HUES64 (cell line): ENCODE measurements at regions not wholly inside any gene's neighbourhood (a gene's known extent, or its start where the extent isn't known, plus 50 kb on each side); places are given as distances from the start of the nearest gene placed in this dataset.

Experiments
- H3K27ac ChIP-seq: 2 replicates; pipeline ENCODE4 v1.7.0; 2013; ENCODE audit warnings: low read depth, low read length, inconsistent platforms
- H3K27me3 ChIP-seq: 2 replicates; pipeline ENCODE4 v1.6.1; 2013; ENCODE audit warnings: mild to moderate bottlenecking, low read length; ENCODE audit not compliant: insufficient read depth
- H3K36me3 ChIP-seq: 2 replicates; pipeline ENCODE4 v1.6.1; 2013; ENCODE audit warnings: mild to moderate bottlenecking, low read length; ENCODE audit not compliant: insufficient read depth
- H3K4me1 ChIP-seq: 2 replicates; pipeline ENCODE4 v1.6.1; 2013; ENCODE audit warnings: mild to moderate bottlenecking, low read length, moderate library complexity; ENCODE audit not compliant: insufficient read depth
- H3K4me3 ChIP-seq: 2 replicates; pipeline ENCODE4 v1.5.1; 2013; ENCODE audit warnings: mild to moderate bottlenecking, low read length, moderate library complexity
- H3K9ac ChIP-seq: 2 replicates; pipeline ENCODE4 v1.6.1; 2013; ENCODE audit warnings: mild to moderate bottlenecking, low read depth, low read length
- H3K9me3 ChIP-seq: 2 replicates; pipeline ENCODE4 v1.6.1; 2013; ENCODE audit warnings: low read depth, low read length; ENCODE audit not compliant: insufficient read depth
- WGBS: fragments of 150-250, 120-280 bp; methylation state at CpG from one replicate; pipeline ENCODE4 v1.1.7; 2013; ENCODE audit warnings: missing lambda C conversion rate; 5-methylcytosine and 5-hydroxymethylcytosine counted together

GRCh38 chr16:72380283-72380682 is 208.3 kb upstream of the PMFBP1 start:
- Histone ChIP-seq H3K36me3 (no peaks in the 10 kb centered on the region), H3K4me3 (no peak overlapping the region), H3K4me1 (peaks cover 15% of the 10 kb centered on the region), H3K9ac (no peak overlapping the region), H3K9me3 (0 out of 2 replicates have a peak, but pooled peaks cover under 1% of the 10 kb centered on the region), H3K27me3 (no peaks in the 10 kb centered on the region), H3K27ac (peak overlapping the region; percentile 9; the same call in 1 of the 2 replicates)
- WGBS, result 77% methylated on average over 1 of the region's 1 CpG

GRCh38 chr16:72373201-72373600 is 201.2 kb upstream of the PMFBP1 start:
- no peak overlapping the region for H3K4me3 ChIP-seq
- WGBS, result 99% methylated on average over 2 of the region's 2 CpGs
- no peaks in the 10 kb centered on the region for H3K9me3 ChIP-seq
- H3K36me3 ChIP-seq, result no peaks in the 10 kb centered on the region
- H3K9ac ChIP-seq, result no peak overlapping the region
- H3K27me3 ChIP-seq, result no peaks in the 10 kb centered on the region
- H3K4me1 ChIP-seq, result peaks cover 50% of the 10 kb centered on the region
- H3K27ac ChIP-seq, result no peak overlapping the region

GRCh38 chr16:72372087-72373045 is 200.4 kb upstream of the PMFBP1 start:
- Histone ChIP-seq H3K9ac (peak overlapping the region; percentile 56; the same call in 1 of the 2 replicates), H3K9me3 (no peaks in the 10 kb centered on the region), H3K27me3 (no peaks in the 10 kb centered on the region), H3K4me1 (peaks cover 55% of the 10 kb centered on the region), H3K4me3 (no peak overlapping the region), H3K27ac (peak overlapping the region; percentile 55), H3K36me3 (no peaks in the 10 kb centered on the region)
- 91% methylated on average over 14 of the region's 15 CpGs for WGBS

- Histone ChIP-seq H3K27ac (peak overlapping the region; percentile 55), H3K9ac (peak overlapping the region; percentile 56), H3K36me3 (no peaks in the 10 kb centered on the region), H3K27me3 (no peaks in the 10 kb centered on the region), H3K4me1 (peaks cover 55% of the 10 kb centered on the region), H3K4me3 (no peak overlapping the region), H3K9me3 (peaks cover 7% of the 10 kb centered on the region; the same call in 1 of the 2 replicates)
- 30% methylated on average over 9 of the region's 10 CpGs for WGBS
These were observed 199.5 kb upstream of the PMFBP1 start for GRCh38 chr16:72371307-72372086.

- 58% methylated on average over 1 of the region's 1 CpG for WGBS
- Histone ChIP-seq H3K4me3 (no peak overlapping the region), H3K36me3 (no peaks in the 10 kb centered on the region), H3K9ac (no peak overlapping the region), H3K9me3 (peaks cover 7% of the 10 kb centered on the region; the same call in 1 of the 2 replicates), H3K27ac (no peak overlapping the region), H3K4me1 (peaks cover 55% of the 10 kb centered on the region), H3K27me3 (no peaks in the 10 kb centered on the region)
These were observed 197.3 kb upstream of the PMFBP1 start for GRCh38 chr16:72369274-72369673.

GRCh38 chr16:72367851-72368250 is 195.9 kb upstream of the PMFBP1 start:
- Histone ChIP-seq H3K9me3 (peaks cover 7% of the 10 kb centered on the region; the same call in 1 of the 2 replicates), H3K27ac (no peak overlapping the region), H3K9ac (no peak overlapping the region), H3K36me3 (no peaks in the 10 kb centered on the region), H3K27me3 (no peaks in the 10 kb centered on the region), H3K4me3 (no peak overlapping the region), H3K4me1 (peaks cover 46% of the 10 kb centered on the region)

GRCh38 chr16:72362973-72363372 is 191.0 kb upstream of the PMFBP1 start:
- WGBS, result 85% methylated on average over 3 of the region's 3 CpGs

GRCh38 chr16:72362476-72362875 is 190.5 kb upstream of the PMFBP1 start:
- H3K27me3 ChIP-seq, result no peaks in the 10 kb centered on the region
- H3K4me1 ChIP-seq, result no peaks in the 10 kb centered on the region; the same call in 1 of the 2 replicates
- H3K36me3 ChIP-seq, result no peaks in the 10 kb centered on the region
- H3K9me3 ChIP-seq, result peaks cover 7% of the 10 kb centered on the region; the same call in 1 of the 2 replicates
- no peak overlapping the region for H3K27ac ChIP-seq
- no peak overlapping the region for H3K4me3 ChIP-seq
- 93% methylated on average over 2 of the region's 4 CpGs for WGBS
- H3K9ac ChIP-seq, result no peak overlapping the region

More at GRCh38 chr16:72362973-72363372, 191.0 kb upstream of the PMFBP1 start:
- H3K36me3 ChIP-seq, result no peaks in the 10 kb centered on the region
- H3K9me3 ChIP-seq, result peaks cover 7% of the 10 kb centered on the region; the same call in 1 of the 2 replicates
- no peaks in the 10 kb centered on the region for H3K27me3 ChIP-seq
- no peak overlapping the region for H3K27ac ChIP-seq
- H3K9ac ChIP-seq, result no peak overlapping the region
- H3K4me3 ChIP-seq, result no peak overlapping the region
- H3K4me1 ChIP-seq, result peaks cover 3% of the 10 kb centered on the region; the same call in 1 of the 2 replicates

GRCh38 chr16:72357910-72358309 is 186.0 kb upstream of the PMFBP1 start:
- H3K27ac ChIP-seq, result no peak overlapping the region
- H3K9ac ChIP-seq, result no peak overlapping the region
- H3K9me3 ChIP-seq, result no peaks in the 10 kb centered on the region
- H3K4me1 ChIP-seq, result no peaks in the 10 kb centered on the region
- 92% methylated on average over 5 of the region's 6 CpGs for WGBS
- no peaks in the 10 kb centered on the region for H3K36me3 ChIP-seq
- no peak overlapping the region for H3K4me3 ChIP-seq
- H3K27me3 ChIP-seq, result no peaks in the 10 kb centered on the region

GRCh38 chr16:72355561-72355960 is 183.6 kb upstream of the PMFBP1 start:
- Histone ChIP-seq H3K27ac (no peak overlapping the region), H3K9me3 (no peaks in the 10 kb centered on the region), H3K27me3 (no peaks in the 10 kb centered on the region), H3K4me3 (no peak overlapping the region), H3K4me1 (no peaks in the 10 kb centered on the region), H3K36me3 (no peaks in the 10 kb centered on the region), H3K9ac (no peak overlapping the region)
- WGBS, result 100% methylated on average over 2 of the region's 2 CpGs

- H3K27me3 ChIP-seq, result no peaks in the 10 kb centered on the region
- H3K36me3 ChIP-seq, result no peaks in the 10 kb centered on the region; the same call in 1 of the 2 replicates
- H3K4me1 ChIP-seq, result no peaks in the 10 kb centered on the region
- H3K27ac ChIP-seq, result no peak overlapping the region
- 97% methylated on average over 3 of the region's 3 CpGs for WGBS
- H3K9me3 ChIP-seq, result no peaks in the 10 kb centered on the region
- H3K9ac ChIP-seq, result no peak overlapping the region
- no peak overlapping the region for H3K4me3 ChIP-seq
These were observed 177.8 kb upstream of the PMFBP1 start for GRCh38 chr16:72349719-72350118.
